NB4 (cell line): ENCODE measurements at regions not wholly inside any gene's neighbourhood (a gene's known extent, or its start where the extent isn't known, plus 50 kb on each side); places are given as distances from the start of the nearest gene placed in this dataset.
"Not testable (repeated sequence)": the region's sequence is repeated elsewhere in the genome, so short reads cannot be mapped to it uniquely, and the experiment has no call there.

Source experiments
- MYC ChIP-seq: IDR thresholded peaks from 2 replicates; pipeline ENCODE4 v1.6.1; 2011; ENCODE audit warnings: low read depth, low read length
- POLR2A ChIP-seq: IDR thresholded peaks from 2 replicates; pipeline ENCODE4 v1.6.1; 2011; ENCODE audit warnings: mild to moderate bottlenecking; ENCODE audit not compliant: insufficient read length; ENCODE audit errors: extremely low read depth
- TF ChIP-seq, protein P1 (sequence below): IDR thresholded peaks from one replicate; pipeline ENCODE4 v1.5.1; 2012; ENCODE audit warnings: low read depth, low read length

DNA sequence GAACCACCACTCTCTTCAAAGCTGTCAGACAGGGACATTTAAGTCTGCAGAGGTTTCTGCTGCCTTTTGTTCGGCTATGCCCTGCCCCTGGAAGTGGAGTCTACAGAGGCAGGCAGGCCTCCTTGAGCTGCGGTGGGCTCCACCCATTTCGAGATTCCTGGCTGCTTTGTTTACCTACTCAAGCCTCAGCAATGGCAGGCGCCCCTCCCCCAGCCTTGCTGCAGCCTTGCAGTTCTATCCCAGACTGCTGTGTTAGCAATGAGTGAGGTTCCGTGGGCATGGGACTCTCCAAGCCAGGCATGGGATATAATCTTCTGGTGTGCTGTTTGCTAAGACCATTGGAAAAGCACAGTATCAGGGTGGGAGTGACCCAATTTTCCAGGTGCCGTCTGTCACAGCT, 417.2 kb downstream of the KIF20B start:
- not testable (repeated sequence) for TF ChIP-seq POLR2A, MYC
- TF ChIP-seq, protein P1, sequence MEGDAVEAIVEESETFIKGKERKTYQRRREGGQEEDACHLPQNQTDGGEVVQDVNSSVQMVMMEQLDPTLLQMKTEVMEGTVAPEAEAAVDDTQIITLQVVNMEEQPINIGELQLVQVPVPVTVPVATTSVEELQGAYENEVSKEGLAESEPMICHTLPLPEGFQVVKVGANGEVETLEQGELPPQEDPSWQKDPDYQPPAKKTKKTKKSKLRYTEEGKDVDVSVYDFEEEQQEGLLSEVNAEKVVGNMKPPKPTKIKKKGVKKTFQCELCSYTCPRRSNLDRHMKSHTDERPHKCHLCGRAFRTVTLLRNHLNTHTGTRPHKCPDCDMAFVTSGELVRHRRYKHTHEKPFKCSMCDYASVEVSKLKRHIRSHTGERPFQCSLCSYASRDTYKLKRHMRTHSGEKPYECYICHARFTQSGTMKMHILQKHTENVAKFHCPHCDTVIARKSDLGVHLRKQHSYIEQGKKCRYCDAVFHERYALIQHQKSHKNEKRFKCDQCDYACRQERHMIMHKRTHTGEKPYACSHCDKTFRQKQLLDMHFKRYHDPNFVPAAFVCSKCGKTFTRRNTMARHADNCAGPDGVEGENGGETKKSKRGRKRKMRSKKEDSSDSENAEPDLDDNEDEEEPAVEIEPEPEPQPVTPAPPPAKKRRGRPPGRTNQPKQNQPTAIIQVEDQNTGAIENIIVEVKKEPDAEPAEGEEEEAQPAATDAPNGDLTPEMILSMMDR, result not testable (repeated sequence)
